Sciatic nerve (tissue), 2 donors: ENCODE measurements at regions not wholly inside any gene's neighbourhood (a gene's known extent, or its start where the extent isn't known, plus 50 kb on each side); places are given as distances from the start of the nearest gene placed in this dataset.
"Not testable (repeated sequence)": the region's sequence is repeated elsewhere in the genome, so short reads cannot be mapped to it uniquely, and the experiment has no call there.

ENCODE experiments used
- ATAC-seq: fragments of 200-7000 bp; cut with Tn5 transposase; one replicate; pipeline ENCODE4 v1.9.1; 2020; ENCODE audit warnings: mild to moderate bottlenecking, moderate library complexity
- DNase-seq: peaks from one replicate; pipeline ENCODE4 v3.0.0-alpha.2; 2020; ENCODE audit warnings: low spot score
- intact Hi-C: fragments of 100-400 bp; cut with DNase I; formaldehyde crosslinking; loops from one replicate; pipeline ENCODE4 v1.14.2; 2022
- donor health status: DM: no; HTN: no; CAD: no.
- donor health status: DM: no; HTN: no; CAD: no.

GRCh38 chr1:219072329-219072728 is 101.3 kb upstream of the LYPLAL1 start:
- ATAC-seq (no peak), DNase-seq (no peak)
- intact Hi-C loops, result no loop called here

GRCh38 chr1:219074084-219074728 is 99.5 kb upstream of the LYPLAL1 start:
- intact Hi-C loops, result no loop called here
- no peak for ATAC-seq
- DNase-seq, result no peak

- DNase-seq (no peak), ATAC-seq (no peak)
- intact Hi-C loops, result no loop called here
Measured at GRCh38 chr1:219075121-219075879, 98.4 kb upstream of the LYPLAL1 start.

GRCh38 chr1:219076326-219076937 is 97.2 kb upstream of the LYPLAL1 start:
- ATAC-seq (no peak), DNase-seq (no peak)
- intact Hi-C loops, result no loop called here

- ATAC-seq, DNase-seq, intact Hi-C loops: not testable (repeated sequence)
Measured at GRCh38 chr1:219077767-219078166, 95.9 kb upstream of the LYPLAL1 start.

GRCh38 chr1:219081943-219082925 is 91.4 kb upstream of the LYPLAL1 start:
- ATAC-seq (no peak), DNase-seq (no peak)
- intact Hi-C loops, result no loop called here

GRCh38 chr1:219083631-219084030 is 90.0 kb upstream of the LYPLAL1 start:
- no peak for ATAC-seq
- intact Hi-C loops, result no loop called here
- DNase-seq, result no peak

GRCh38 chr1:219085082-219085481 is 88.6 kb upstream of the LYPLAL1 start:
- no peak for DNase-seq
- ATAC-seq, result no peak
- intact Hi-C loops, result no loop called here

- intact Hi-C loops, result no loop called here
- no peak for DNase-seq
- no peak for ATAC-seq
Measured at GRCh38 chr1:219085988-219086387, 87.7 kb upstream of the LYPLAL1 start.

- DNase-seq (no peak), ATAC-seq (no peak)
- intact Hi-C loops, result no loop called here
Measured at GRCh38 chr1:219086956-219087469, 86.7 kb upstream of the LYPLAL1 start.

GRCh38 chr1:219088778-219089557 is 84.7 kb upstream of the LYPLAL1 start:
- intact Hi-C loops, result no loop called here
- DNase-seq, result peak; percentile 61
- ATAC-seq, result peak; percentile 89

GRCh38 chr1:219090607-219091006 is 83.1 kb upstream of the LYPLAL1 start:
- DNase-seq (no peak), ATAC-seq (no peak)
- intact Hi-C loops, result no loop called here

GRCh38 chr1:219092206-219092605 is 81.5 kb upstream of the LYPLAL1 start:
- ATAC-seq (no peak), DNase-seq (no peak)
- intact Hi-C loops, result no loop called here

GRCh38 chr1:219099307-219099706 is 74.4 kb upstream of the LYPLAL1 start:
- ATAC-seq (no peak), DNase-seq (no peak)
- intact Hi-C loops, result no loop called here

GRCh38 chr1:219100059-219100458 is 73.6 kb upstream of the LYPLAL1 start:
- no peak for DNase-seq
- intact Hi-C loops, result no loop called here
- ATAC-seq, result no peak

- intact Hi-C loops, DNase-seq, ATAC-seq: not testable (repeated sequence)
Measured at GRCh38 chr1:219102466-219102865, 71.2 kb upstream of the LYPLAL1 start.

- no peak for DNase-seq
- no peak for ATAC-seq
- intact Hi-C loops, result no loop called here
Measured at GRCh38 chr1:219105893-219106292, 67.8 kb upstream of the LYPLAL1 start.

- DNase-seq (no peak), ATAC-seq (no peak)
- intact Hi-C loops, result no loop called here
Measured at GRCh38 chr1:219109424-219110018, 64.2 kb upstream of the LYPLAL1 start.
